Kidney (tissue), 13 donors: ENCODE measurements at regions not wholly inside any gene's neighbourhood (a gene's known extent, or its start where the extent isn't known, plus 50 kb on each side); places are given as distances from the start of the nearest gene placed in this dataset.

ENCODE experiments used
- DNase-seq, 5 donors: peaks; one replicate each; pipeline ENCODE4 v3.0.0-alpha.2; 2013 to 2020
- FAIRE-seq: peaks from 2 replicates; lab custom pipeline; 2012; peaks lifted over from hg19 to GRCh38; lab: Jason Lieb, UNC
- H3K27ac ChIP-seq, 2 donors: one replicate each; pipeline ENCODE4 v1.7.0; 2013; ENCODE audit warnings: low read depth in 2 of 2, low read length in 2 of 2, inconsistent platforms in 1 of 2
- H3K27me3 ChIP-seq: one replicate; pipeline ENCODE4 v1.7.1; 2013; ENCODE audit warnings: low read length, inconsistent platforms; ENCODE audit not compliant: control insufficient read depth, insufficient read depth
- H3K36me3 ChIP-seq, 3 donors: one replicate each; pipeline versions ENCODE4 v1.7.0 to v1.7.1; 2013; ENCODE audit warnings: low read length in 3 of 3, control low read depth in 1 of 3, inconsistent platforms in 1 of 3; ENCODE audit not compliant: insufficient read depth in 3 of 3, control insufficient read depth in 2 of 3
- H3K4me1 ChIP-seq, 3 donors: one replicate each; pipeline versions ENCODE4 v1.7.0 to v1.7.1; 2013; ENCODE audit warnings: low read length in 3 of 3, inconsistent platforms in 1 of 3, low read depth in 1 of 3; ENCODE audit not compliant: control insufficient read depth in 2 of 3, insufficient read depth in 2 of 3
- H3K4me3 ChIP-seq, 3 donors: one replicate each; pipeline versions ENCODE4 v1.7.0 to v1.8.1; 2013; ENCODE audit warnings: low read length in 3 of 3, control low read depth in 1 of 3, inconsistent platforms in 1 of 3
- H3K9ac ChIP-seq, 3 donors: one replicate each; pipeline versions ENCODE4 v1.7.0 to v1.7.1; 2013; ENCODE audit warnings: low read length in 3 of 3, control low read depth in 1 of 3, inconsistent platforms in 1 of 3
- H3K9me3 ChIP-seq, 3 donors: one replicate each; pipeline versions ENCODE4 v1.7.0 to v1.7.1; 2013; ENCODE audit warnings: low read length in 3 of 3, control low read depth in 1 of 3, inconsistent platforms in 1 of 3; ENCODE audit not compliant: control insufficient read depth in 2 of 3, insufficient read depth in 1 of 3
- CTCF ChIP-seq: IDR thresholded peaks from 3 replicates; pipeline ENCODE4 v1.5.1; 2012; ENCODE audit warnings: mild to moderate bottlenecking, moderate library complexity, borderline replicate concordance; ENCODE audit not compliant: insufficient read depth; ENCODE audit errors: extremely low read depth
- intact Hi-C: fragments of 100-400 bp; cut with DNase I; formaldehyde crosslinking; loops from one replicate; pipeline ENCODE4 v1.11.1; 2022
- donor health status: control.
- donor health status: control.
- donor health status: control.
- donor health status: control.
- donor health status: control.
- donor health status: DM: yes; HTN: yes; CAD: no.
- donor health status: Normal renal cell carcinoma (clear cell type).

DNA sequence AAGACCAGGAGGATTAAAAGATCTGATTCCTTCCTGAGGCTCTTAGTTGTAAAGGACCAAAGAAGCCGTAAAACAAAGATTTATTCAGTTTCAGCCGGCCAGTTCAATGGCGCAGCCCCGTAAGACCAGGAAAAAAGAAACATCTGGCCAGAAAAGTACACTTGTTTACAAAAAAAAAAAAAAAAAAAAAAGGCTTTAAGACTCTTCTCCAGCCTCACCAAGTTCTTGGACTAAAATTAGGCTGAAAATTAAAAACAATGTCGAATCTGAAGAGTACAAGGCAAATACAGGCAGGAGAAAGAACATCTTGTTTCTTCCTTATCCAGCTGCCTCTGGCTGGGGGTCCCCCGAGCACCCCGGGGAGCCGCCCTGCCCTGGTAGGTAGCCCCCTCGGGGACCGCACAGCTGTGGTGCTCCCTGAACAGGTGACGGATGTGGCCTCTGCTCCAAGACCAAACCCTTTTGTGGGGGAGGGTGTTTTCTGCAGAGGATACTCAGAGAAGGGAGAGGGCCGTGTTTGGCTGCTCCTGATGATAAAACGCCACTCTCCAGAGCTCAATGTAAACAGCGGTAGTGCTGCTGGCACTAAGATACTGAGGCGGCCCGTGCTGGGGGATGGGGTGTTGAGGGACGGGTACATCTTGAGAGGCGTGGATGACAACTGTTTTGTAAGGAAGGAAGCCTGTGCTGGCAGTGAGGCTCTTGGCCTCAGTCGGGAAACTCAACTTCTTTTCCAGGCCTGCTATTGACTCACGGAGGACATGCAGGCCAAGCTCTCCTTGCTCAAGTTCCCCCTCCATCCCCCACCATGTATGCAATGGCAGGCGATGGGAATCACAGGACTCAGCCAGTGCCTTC is 201.0 kb upstream of the DIO3 start:
- H3K9me3 ChIP-seq = no peaks in the 10 kb centered on the region
- intact Hi-C loops = no loop called here
- FAIRE-seq (no peak), DNase-seq (peak in 3 of 5 donors; percentile 58 to 82 (median 72))
- no peaks in the 10 kb centered on the region for H3K27me3 ChIP-seq
- no peaks in the 10 kb centered on the region for H3K4me1 ChIP-seq
- TF ChIP-seq CTCF = no peak
- H3K36me3 ChIP-seq = no peaks in the 10 kb centered on the region
- no peak overlapping the region for H3K4me3 ChIP-seq
- no peak overlapping the region for H3K9ac ChIP-seq
- H3K27ac ChIP-seq = no peak overlapping the region

GRCh38 chr14:101361044-101361443 is 200.3 kb upstream of the DIO3 start:
- TF ChIP-seq CTCF = no peak
- no peaks in the 10 kb centered on the region for H3K27me3 ChIP-seq
- no peak for FAIRE-seq
- DNase-seq = peak in 1 of 5 donors; percentile 32
- intact Hi-C loops = no loop called here
- H3K27ac ChIP-seq = no peak overlapping the region
- no peaks in the 10 kb centered on the region for H3K9me3 ChIP-seq
- no peak overlapping the region for H3K4me3 ChIP-seq
- H3K36me3 ChIP-seq = no peaks in the 10 kb centered on the region
- no peaks in the 10 kb centered on the region for H3K4me1 ChIP-seq
- no peak overlapping the region for H3K9ac ChIP-seq

- DNase-seq (no peak), FAIRE-seq (no peak)
- Histone ChIP-seq H3K36me3 (no peaks in the 10 kb centered on the region), H3K4me1 (no peaks in the 10 kb centered on the region), H3K9me3 (no peaks in the 10 kb centered on the region), H3K27ac (no peak overlapping the region), H3K9ac (no peak overlapping the region), H3K4me3 (no peak overlapping the region), H3K27me3 (no peaks in the 10 kb centered on the region)
- no peak for TF ChIP-seq CTCF
- intact Hi-C loops = no loop called here
These were observed 199.6 kb upstream of the DIO3 start for GRCh38 chr14:101361451-101362433.
